WI38 (cell line): ENCODE measurements at regions not wholly inside any gene's neighbourhood (a gene's known extent, or its start where the extent isn't known, plus 50 kb on each side); places are given as distances from the start of the nearest gene placed in this dataset.

Source experiments
- H3K4me3 ChIP-seq: 2 replicates; pipeline ENCODE4 v1.5.1; 2011; ENCODE audit warnings: low read depth, mild to moderate bottlenecking, control low read depth, low read length
- TF ChIP-seq, protein P1 (sequence below): IDR thresholded peaks from 2 replicates; pipeline ENCODE4 v1.5.1; 2012; ENCODE audit warnings: low read depth, mild to moderate bottlenecking, control low read depth, low read length

DNA sequence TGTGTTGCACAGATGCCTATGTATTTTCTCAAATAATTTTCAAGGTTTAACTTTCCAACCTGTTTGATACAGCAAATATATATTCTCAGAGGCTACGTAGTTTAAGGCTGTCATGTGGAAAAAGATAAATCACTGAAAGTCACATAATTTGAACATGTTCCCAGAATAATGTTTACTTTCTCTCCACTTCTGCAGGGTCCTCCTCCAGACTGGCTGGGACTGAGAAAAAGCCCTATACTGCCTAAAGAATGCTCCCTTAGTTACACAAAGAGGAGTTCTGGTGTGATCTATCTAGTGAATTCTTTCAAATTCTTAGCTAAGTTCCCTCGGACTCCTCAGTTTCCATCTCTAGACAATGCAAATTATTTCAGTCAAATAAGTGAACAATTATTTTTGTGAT, 411.0 kb downstream of the C6orf118 start:
- TF ChIP-seq, protein P1, sequence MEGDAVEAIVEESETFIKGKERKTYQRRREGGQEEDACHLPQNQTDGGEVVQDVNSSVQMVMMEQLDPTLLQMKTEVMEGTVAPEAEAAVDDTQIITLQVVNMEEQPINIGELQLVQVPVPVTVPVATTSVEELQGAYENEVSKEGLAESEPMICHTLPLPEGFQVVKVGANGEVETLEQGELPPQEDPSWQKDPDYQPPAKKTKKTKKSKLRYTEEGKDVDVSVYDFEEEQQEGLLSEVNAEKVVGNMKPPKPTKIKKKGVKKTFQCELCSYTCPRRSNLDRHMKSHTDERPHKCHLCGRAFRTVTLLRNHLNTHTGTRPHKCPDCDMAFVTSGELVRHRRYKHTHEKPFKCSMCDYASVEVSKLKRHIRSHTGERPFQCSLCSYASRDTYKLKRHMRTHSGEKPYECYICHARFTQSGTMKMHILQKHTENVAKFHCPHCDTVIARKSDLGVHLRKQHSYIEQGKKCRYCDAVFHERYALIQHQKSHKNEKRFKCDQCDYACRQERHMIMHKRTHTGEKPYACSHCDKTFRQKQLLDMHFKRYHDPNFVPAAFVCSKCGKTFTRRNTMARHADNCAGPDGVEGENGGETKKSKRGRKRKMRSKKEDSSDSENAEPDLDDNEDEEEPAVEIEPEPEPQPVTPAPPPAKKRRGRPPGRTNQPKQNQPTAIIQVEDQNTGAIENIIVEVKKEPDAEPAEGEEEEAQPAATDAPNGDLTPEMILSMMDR: no peak
- H3K4me3 ChIP-seq: no peak overlapping the region

DNA sequence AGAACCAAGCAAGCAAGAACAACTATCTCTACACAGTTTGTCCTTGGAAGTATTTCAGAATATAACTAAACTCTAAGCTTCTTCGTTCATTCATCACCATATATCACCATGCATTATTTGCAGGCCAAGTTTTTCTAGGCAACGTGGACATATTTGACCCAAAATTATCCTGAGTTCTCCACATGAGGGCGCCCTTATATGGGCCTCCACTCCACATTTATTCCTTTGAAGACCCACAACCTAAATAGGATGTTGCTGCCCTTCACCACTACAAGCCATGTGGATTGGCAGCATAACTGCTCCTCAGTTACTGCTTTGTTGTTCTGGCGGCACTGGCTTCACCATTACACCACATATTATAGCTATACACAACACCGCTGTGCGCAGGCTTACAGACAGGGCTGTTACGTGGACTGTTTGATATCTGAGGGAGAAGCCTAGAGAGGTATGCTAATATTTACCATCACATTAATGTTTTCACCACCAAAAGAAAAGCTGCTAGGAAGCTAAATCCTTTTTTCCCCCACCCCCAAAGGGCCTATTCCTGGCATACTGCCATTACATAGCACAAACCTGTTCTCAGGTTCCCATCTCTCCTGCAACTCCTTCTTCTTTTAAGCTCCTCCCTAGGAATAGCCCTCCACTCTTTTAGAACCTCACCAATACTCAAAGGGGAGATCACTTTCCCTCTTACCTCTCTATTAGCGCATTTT, 411.7 kb downstream of the C6orf118 start:
- TF ChIP-seq, protein P1: no peak
- H3K4me3 ChIP-seq: no peak overlapping the region

DNA sequence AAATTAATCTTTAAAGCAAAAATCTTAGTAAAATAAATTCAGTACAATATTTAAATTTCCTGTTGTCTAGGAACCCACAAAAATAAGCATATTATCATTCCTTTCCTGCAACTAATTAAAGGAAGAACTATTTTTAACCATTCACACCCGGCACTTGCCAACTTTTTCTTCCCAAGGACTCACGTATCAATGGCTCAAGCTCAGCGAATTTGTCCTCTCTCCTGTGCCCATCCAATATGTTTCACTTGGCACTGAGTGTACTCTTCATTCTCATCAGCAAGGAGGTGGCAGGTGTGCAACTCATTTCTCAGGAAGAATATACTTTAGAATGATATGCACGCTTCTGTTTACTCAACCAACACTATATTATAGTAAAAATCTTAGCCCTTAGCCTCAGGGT, 419.4 kb downstream of the C6orf118 start:
- H3K4me3 ChIP-seq: no peak overlapping the region
- TF ChIP-seq, protein P1: no peak

DNA sequence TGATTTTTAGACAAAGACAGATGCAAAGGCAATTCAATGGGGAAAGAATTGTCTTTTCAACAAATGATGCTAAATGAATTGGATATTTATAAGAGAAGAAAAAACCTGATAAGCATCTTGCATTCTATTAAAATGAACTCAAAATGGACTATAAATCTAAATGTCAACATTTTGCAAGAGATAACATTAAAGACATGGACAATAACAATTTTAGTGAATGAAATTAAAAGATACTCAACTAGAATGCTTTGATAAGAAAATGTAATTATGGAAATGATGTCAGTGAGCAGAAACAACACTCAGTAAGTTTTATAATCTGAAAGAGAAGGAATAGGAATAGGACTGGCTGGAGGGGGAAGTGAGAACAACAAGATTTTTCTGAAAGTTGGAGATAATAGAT, 421.7 kb downstream of the C6orf118 start:
- TF ChIP-seq, protein P1: no peak
- no peak overlapping the region for H3K4me3 ChIP-seq

DNA sequence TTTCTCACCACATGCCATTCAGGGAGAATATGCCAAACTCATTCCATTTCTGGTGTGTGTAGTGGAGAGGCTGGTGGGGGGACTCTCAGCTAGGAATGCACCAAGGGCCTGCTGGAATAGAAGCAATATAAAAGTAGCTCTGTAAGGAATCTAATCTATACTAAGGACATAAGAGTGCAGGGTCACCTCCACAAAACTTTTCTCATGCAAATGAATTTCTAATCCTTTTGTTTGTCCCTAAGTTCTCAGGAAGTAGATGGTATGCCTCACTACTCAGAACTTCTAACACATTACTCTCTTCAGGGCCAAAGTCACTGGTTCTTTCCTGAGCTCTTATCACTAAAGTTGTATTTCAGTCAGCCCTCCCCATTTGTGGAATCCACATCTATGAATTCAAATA, 427.2 kb downstream of the C6orf118 start:
- H3K4me3 ChIP-seq: no peak overlapping the region
- TF ChIP-seq, protein P1: no peak

DNA sequence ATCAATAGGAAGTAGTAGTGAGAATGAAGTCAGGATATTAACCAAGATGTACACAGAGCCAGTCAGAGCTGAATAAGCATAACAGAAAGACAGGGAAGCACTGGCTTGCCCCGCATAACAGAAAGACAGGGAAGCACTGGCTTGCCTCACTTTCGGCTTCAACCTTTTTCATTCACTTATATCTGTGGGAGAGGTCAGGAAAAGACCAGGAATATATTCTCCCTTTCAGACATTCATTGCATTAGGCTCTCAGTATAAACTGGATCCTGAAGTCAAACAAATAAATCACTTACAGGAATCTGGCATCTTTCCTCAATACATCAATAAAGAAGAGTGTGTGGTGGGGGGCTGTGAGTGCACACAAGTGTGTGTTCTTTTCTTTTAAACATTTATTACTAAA, 437.6 kb downstream of the C6orf118 start:
- H3K4me3 ChIP-seq: no peak overlapping the region
- TF ChIP-seq, protein P1: no peak

DNA sequence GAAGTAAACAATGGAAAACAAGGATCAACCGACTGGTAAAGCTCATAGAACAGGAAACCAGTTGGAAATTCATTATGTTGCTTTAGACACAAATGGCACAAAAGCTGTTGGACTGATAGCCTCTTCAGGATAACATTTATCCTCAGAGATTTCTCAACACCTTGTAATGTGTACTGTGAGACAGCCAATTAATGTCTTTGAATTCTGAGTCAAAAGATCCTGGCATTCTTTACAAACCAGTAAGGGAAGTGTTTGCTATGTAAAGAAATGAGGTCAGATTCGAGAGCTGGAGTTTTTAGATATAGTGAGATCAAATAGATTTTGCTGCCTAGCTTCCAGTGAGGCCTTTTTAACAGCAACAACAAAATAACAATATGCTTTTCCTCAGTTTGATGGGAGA, 439.2 kb downstream of the C6orf118 start:
- H3K4me3 ChIP-seq: no peak overlapping the region
- TF ChIP-seq, protein P1: no peak
